GM21528 (cell line): ENCODE measurements at regions not wholly inside any gene's neighbourhood (a gene's known extent, or its start where the extent isn't known, plus 50 kb on each side); places are given as distances from the start of the nearest gene placed in this dataset.

ENCODE experiments used
- ATAC-seq: cut with Tn5 transposase; IDR thresholded peaks from one replicate; pipeline ENCODE4 v1.9.1; 2021; ENCODE audit warnings: mild to moderate bottlenecking, moderate library complexity; ENCODE audit not compliant: unreplicated experiment, low FRiP score

DNA sequence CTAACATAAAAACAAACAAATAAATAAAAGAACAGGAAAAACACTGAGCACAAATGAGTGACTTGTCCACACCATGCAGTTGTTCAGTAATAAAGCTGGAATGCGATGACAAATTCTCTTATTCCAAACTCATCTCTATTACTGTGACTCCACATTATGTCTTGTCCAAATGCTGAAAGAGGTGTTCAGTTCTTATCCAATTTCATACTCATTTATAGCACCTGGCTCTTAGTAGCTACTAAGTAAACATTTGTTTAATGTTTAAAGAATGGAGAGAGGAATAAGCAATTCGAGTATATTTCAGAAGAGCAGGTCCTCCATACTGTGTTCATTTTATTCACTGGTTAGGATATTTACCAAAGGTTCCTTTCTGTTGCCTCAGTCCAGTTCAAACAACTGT is 439.0 kb upstream of the JAG1 start:
- ATAC-seq: no peak

- no peak for ATAC-seq
Observed at GRCh38 chr20:11114382-11114781, 440.6 kb upstream of the JAG1 start.

GRCh38 chr20:11117808-11118528 is 444.2 kb upstream of the JAG1 start:
- ATAC-seq: no peak

GRCh38 chr20:11118802-11119380 is 445.1 kb upstream of the JAG1 start:
- ATAC-seq: no peak

- ATAC-seq: no peak
Observed at GRCh38 chr20:11119573-11119972, 445.8 kb upstream of the JAG1 start.

DNA sequence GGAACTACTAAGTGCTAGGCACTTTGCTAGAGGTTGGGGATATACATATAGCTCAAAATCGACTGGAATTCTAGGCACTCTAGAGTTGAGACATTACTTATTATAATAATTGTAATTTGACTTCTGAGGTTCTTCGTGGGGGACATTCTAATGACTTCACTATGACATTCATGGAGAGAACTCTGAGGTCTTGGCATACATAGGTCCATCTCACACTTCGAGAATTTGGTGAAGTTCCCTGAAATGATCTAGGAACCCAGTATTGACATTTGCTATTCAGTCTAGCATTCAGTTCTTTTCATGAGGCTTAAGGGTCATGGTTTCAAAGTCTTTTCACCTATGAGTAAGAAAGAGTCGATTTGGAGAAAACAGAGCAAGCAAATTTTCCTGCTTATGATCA is 446.6 kb upstream of the JAG1 start:
- no peak for ATAC-seq

DNA sequence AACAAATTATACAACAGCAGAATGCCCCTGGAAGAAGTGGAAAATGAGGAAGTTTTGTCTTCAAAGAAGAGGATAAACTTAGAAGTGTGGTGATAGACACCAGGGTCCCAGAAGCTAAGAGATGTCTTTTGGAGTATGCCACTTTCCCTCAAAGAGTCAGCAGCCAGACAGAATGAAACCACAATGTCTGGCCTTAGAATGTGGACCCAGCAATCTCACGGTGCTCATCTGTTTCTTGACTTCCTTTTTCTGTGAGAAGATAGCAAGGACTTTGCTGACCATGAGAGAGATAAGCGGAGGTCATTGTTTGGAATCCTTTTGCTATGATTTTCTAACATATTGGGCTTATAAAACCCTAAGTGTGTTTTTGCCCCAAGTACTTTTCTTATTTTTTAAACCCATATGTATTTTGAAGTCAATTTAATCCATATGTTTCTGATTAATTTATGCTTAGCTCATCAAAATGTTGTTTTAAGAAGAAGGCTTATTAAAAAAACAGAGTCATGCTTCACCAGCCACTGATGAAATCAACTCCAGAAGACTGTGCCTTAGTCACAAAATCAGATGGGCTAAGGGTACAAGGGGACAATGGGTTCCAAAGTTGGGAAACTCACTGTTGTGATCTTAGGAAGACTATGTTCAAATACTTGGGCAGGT is 451.2 kb upstream of the JAG1 start:
- no peak for ATAC-seq

- no peak for ATAC-seq
Observed at GRCh38 chr20:11128220-11128718, 454.5 kb upstream of the JAG1 start.

- no peak for ATAC-seq
Observed at GRCh38 chr20:11128721-11129120, 454.9 kb upstream of the JAG1 start.

DNA sequence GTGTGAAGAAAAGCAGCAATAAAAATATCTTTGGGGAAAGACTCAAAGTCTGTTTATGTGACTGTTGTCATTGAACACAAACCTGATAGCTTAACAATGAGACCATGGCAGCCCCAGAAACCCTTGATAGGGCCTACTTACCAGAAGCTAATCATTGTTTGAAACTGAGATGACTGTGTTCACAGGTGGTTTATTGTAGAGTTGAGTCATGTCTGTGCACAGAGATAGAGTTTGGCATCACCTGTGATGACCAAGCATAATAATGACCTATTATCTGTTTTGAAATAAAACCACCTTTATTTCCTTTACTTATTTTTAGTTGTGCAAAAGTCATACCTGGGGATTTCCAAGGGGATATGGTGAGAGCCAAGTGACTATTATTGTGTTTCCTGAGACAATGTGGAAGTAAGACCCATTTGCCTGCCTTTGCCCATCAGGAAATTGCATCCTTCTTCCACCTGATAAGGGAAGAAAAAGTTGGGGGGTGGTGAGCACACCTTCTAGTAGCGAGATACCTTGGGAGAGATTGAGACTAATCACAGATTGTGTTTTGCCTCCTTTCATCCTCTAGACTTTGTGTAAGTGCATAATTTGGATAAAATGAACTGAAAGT is 456.9 kb upstream of the JAG1 start:
- ATAC-seq: no peak

- ATAC-seq: no peak
Observed at GRCh38 chr20:11132819-11133415, 459.1 kb upstream of the JAG1 start.

GRCh38 chr20:11136691-11137090 is 462.9 kb upstream of the JAG1 start:
- no peak for ATAC-seq

GRCh38 chr20:11137688-11138087 is 463.9 kb upstream of the JAG1 start:
- ATAC-seq: no peak

- ATAC-seq: no peak
Observed at GRCh38 chr20:11140359-11140758, 466.6 kb upstream of the JAG1 start.

DNA sequence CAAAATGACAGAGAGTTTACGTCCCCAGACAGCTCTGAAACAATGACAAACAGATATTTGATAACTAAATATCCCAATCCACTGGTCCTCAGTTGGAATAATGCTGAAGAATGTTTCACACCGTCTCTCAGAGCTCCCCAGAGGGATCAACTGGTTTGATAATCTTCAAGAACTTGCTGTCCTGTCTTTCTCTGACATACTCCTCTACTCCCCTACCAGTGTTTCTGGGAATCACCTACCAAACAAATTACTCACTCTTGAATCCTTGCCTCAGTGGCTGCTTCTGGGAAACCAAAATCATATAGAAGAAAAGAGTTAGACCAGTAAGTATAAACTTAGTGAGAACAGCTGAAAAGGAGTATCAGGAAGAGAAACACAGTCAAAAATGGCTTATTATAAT is 469.7 kb upstream of the JAG1 start:
- ATAC-seq: no peak

GRCh38 chr20:11144114-11144950 is 470.5 kb upstream of the JAG1 start:
- no peak for ATAC-seq

GRCh38 chr20:11145616-11146015 is 471.8 kb upstream of the JAG1 start:
- no peak for ATAC-seq

DNA sequence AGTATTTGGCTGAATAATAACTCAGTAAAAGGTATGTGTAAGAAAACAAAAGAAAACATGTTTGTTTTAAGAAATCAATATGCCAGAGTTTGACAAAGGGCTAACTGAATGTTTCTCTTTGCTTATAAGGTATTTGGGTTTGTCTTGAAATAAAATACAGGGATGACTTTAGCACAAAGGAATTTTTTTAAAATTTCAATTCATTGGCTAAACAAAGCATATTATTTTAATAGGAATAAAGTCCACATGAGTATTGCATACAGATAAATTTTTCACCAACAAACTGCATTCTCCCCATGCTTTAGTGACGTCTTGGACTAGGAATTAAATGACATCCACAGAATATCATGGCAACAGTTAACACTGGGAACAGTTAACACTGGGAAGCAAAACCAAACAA is 480.0 kb upstream of the JAG1 start:
- ATAC-seq: no peak

- no peak for ATAC-seq
Observed at GRCh38 chr20:11155156-11155756, 481.5 kb upstream of the JAG1 start.

DNA sequence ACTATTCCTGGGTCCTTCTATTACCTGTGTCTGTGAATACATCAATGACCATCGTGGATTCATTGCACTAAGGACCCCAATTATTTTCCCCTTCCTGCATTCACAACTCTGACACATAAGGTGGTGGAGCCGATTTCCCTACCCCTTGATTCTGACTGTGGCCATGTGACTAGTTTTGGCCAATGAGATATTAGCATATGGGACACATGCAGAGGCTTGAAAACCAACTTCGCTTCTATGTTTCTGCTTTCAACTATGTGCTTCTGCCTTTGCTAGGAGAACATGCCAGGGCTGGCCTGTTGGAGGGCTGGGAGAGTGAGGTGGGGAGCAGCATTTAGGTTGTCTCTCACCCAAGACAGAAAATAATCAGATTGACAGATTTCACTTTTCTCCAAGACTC is 483.1 kb upstream of the JAG1 start:
- no peak for ATAC-seq
